ENCODE measurements at regions not wholly inside any gene's neighbourhood (a gene's known extent, or its start where the extent isn't known, plus 50 kb on each side); places are given as distances from the start of the nearest gene placed in this dataset.
"Not testable (repeated sequence)": the region's sequence is repeated elsewhere in the genome, so short reads cannot be mapped to it uniquely, and the experiment has no call there.

- Histone ChIP-seq H3K36me3 (no peaks in the 10 kb centered on the region), H3K27me3 (no peaks in the 10 kb centered on the region), H3K9me3 (no peaks in the 10 kb centered on the region), H3K27ac (peak overlapping the region; percentile 62 to 77 (median 68)), H3K4me3 (no peak overlapping the region), H3K4me1 (peaks cover 7 to 57% (median 16%) of the 10 kb centered on the region in 3 donors)
- WGBS, 2 donors = 38% methylated on average over 3 of the region's 15 CpGs; no CpG with 5 or more reads in 1 of the 2 donors
- no peak for DNase-seq
- TF ChIP-seq POLR2A (IDR thresholded peaks at IDR 0.05) = no peak
- TF ChIP-seq, protein P1, sequence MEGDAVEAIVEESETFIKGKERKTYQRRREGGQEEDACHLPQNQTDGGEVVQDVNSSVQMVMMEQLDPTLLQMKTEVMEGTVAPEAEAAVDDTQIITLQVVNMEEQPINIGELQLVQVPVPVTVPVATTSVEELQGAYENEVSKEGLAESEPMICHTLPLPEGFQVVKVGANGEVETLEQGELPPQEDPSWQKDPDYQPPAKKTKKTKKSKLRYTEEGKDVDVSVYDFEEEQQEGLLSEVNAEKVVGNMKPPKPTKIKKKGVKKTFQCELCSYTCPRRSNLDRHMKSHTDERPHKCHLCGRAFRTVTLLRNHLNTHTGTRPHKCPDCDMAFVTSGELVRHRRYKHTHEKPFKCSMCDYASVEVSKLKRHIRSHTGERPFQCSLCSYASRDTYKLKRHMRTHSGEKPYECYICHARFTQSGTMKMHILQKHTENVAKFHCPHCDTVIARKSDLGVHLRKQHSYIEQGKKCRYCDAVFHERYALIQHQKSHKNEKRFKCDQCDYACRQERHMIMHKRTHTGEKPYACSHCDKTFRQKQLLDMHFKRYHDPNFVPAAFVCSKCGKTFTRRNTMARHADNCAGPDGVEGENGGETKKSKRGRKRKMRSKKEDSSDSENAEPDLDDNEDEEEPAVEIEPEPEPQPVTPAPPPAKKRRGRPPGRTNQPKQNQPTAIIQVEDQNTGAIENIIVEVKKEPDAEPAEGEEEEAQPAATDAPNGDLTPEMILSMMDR (IDR thresholded peaks at IDR 0.05) = no peak
- intact Hi-C loops (cut with DNase I) = no loop called here
Observed at GRCh38 chr12:124673801-124674617, 106.6 kb upstream of the NCOR2 start.

DNA sequence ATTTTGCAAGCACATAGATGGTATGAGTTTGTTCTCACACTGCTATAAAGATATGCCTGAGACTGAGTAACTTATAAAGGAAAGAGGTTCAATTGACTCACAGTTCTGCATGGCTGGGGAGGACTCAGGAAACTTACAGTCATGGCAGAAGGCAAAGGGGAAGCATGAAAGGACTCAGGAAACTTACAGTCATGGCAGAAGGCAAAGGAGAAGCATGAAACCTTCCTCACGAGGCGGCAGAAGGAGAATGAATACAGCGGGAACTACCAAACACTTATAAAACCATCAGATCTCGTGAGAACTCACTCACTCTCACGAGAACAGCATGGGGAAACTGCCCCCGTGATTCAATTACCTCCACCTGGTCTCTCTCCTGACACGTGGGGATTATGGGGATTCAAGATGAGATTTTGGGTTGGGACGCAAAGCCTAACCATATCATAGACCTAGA, 101.9 kb upstream of the NCOR2 start:
- H3K36me3 ChIP-seq; DNase-seq; H3K4me3 ChIP-seq; H3K27me3 ChIP-seq; intact Hi-C loops (cut with DNase I); H3K9me3 ChIP-seq: not testable (repeated sequence)
- 57 to 78% methylated on average over 8 of the region's 8 CpGs for WGBS, 2 donors
- H3K4me1 ChIP-seq = peaks cover 0 to 32% (median 8%) of the 10 kb centered on the region in 3 donors
- peak overlapping the region in 2 of 4 donors; percentile 11 to 30 for H3K27ac ChIP-seq

DNA sequence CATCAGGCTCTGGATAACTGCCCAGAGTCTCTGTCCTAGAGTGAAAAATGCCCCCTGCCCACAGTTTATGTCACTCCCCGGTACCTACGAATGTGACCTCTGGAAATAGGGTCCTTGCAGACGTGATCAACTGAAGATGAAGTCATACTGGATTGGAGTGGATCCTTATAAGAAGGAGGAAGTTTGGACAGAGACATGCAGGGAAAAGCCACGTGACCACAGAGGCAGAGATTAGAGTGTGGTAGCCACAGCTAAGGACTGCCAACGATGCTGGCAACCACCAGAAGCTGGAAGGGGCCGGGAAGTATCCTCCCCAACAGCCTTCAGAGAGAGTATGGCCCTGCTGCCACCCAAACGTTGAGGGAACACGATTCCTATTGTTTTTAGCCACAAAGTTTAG, 101.2 kb upstream of the NCOR2 start:
- no peak overlapping the region for H3K4me3 ChIP-seq
- DNase-seq = no peak
- H3K9me3 ChIP-seq = peaks cover 0 to 6% (median 6%) of the 10 kb centered on the region in 3 donors
- TF ChIP-seq, protein P1 (IDR thresholded peaks at IDR 0.05) = no peak
- no peak for TF ChIP-seq POLR2A (IDR thresholded peaks at IDR 0.05)
- H3K36me3 ChIP-seq = no peaks in the 10 kb centered on the region
- intact Hi-C loops (cut with DNase I) = no loop called here
- peaks cover 0 to 30% (median 3%) of the 10 kb centered on the region in 3 donors for H3K4me1 ChIP-seq
- H3K27ac ChIP-seq = peak overlapping the region in 3 of 4 donors; percentile 11 to 30 (median 16)
- H3K27me3 ChIP-seq = no peaks in the 10 kb centered on the region
- WGBS, 2 donors = 32% methylated on average over 6 to 8 of the region's 8 CpGs

GRCh38 chr12:124667506-124668326, 100.3 kb upstream of the NCOR2 start:
- peaks cover 0 to 6% (median 6%) of the 10 kb centered on the region in 3 donors for H3K9me3 ChIP-seq
- no peaks in the 10 kb centered on the region for H3K27me3 ChIP-seq
- H3K4me1 ChIP-seq = peaks cover 0 to 32% (median 3%) of the 10 kb centered on the region in 3 donors
- 41 to 68% methylated on average over 16 to 21 of the region's 21 CpGs for WGBS, 2 donors
- DNase-seq = no peak
- H3K36me3 ChIP-seq = no peaks in the 10 kb centered on the region
- TF ChIP-seq POLR2A (IDR thresholded peaks at IDR 0.05) = no peak
- TF ChIP-seq, protein P1 (IDR thresholded peaks at IDR 0.05) = no peak
- H3K27ac ChIP-seq = peak overlapping the region in 3 of 4 donors; percentile 2 to 32 (median 31)
- H3K4me3 ChIP-seq = no peak overlapping the region
- intact Hi-C loops (cut with DNase I) = no loop called here

DNA sequence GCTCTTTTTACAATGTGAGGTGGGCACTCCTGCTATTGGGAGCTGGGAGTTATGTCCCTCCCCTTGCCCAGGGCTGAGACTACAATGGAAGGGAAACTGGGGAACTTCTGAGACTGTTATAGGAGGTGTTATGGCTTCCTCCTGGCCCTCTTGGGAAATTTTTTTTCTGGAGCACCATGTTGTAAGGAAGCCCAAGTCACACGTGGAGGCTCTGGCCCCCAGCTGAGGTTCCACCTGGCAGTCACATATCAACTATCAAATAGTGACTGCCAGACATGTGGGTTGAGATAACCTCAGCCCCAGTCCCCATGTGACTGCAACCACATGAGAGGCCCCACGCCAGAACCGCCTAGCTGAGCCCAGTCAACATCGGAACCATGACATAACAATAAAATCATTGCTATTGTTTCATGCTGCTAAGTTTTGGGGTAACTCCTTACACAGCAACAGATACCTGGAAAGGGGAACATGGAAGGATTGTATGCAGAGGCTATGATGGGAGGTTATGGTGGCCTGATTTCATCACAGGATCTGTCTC, 99.4 kb upstream of the NCOR2 start:
- Histone ChIP-seq H3K4me1 (peaks cover 0 to 32% (median 3%) of the 10 kb centered on the region in 3 donors), H3K4me3 (no peak overlapping the region), H3K27ac (no peak overlapping the region), H3K9me3 (peaks cover 0 to 6% (median 6%) of the 10 kb centered on the region in 3 donors), H3K36me3 (no peaks in the 10 kb centered on the region), H3K27me3 (no peaks in the 10 kb centered on the region)
- 92% methylated on average over 4 of the region's 4 CpGs; no CpG with 5 or more reads in 1 of the 2 donors for WGBS, 2 donors
- intact Hi-C loops (cut with DNase I) = no loop called here
- no peak for DNase-seq
- TF ChIP-seq, protein P1 (IDR thresholded peaks at IDR 0.05) = no peak
- TF ChIP-seq POLR2A (IDR thresholded peaks at IDR 0.05) = no peak
